ENCODE measurements at regions not wholly inside any gene's neighbourhood (a gene's known extent, or its start where the extent isn't known, plus 50 kb on each side); places are given as distances from the start of the nearest gene placed in this dataset.

GRCh38 chr11:91869686-91870085, 354.9 kb upstream of the FAT3 start:
- no peak for DNase-seq (ENCODE audit: low read depth, low spot score)

- DNase-seq (ENCODE audit: low read depth, low spot score), result no peak
Observed at GRCh38 chr11:91866642-91867041, 358.0 kb upstream of the FAT3 start.

GRCh38 chr11:91860661-91861060, 364.0 kb upstream of the FAT3 start:
- DNase-seq (ENCODE audit: low read depth, low spot score), result no peak

- DNase-seq (ENCODE audit: low read depth, low spot score), result no peak
Observed at GRCh38 chr11:91859666-91860065, 365.0 kb upstream of the FAT3 start.

- DNase-seq (ENCODE audit: low read depth, low spot score), result no peak
Observed at GRCh38 chr11:91857179-91857578, 367.4 kb upstream of the FAT3 start.

GRCh38 chr11:91854780-91855179, 369.8 kb upstream of the FAT3 start:
- no peak for DNase-seq (ENCODE audit: low read depth, low spot score)

GRCh38 chr11:91854171-91854570, 370.4 kb upstream of the FAT3 start:
- no peak for DNase-seq (ENCODE audit: low read depth, low spot score)

GRCh38 chr11:91851908-91852307, 372.7 kb upstream of the FAT3 start:
- DNase-seq (ENCODE audit: low read depth, low spot score), result no peak

GRCh38 chr11:91850533-91851275, 373.9 kb upstream of the FAT3 start:
- DNase-seq (ENCODE audit: low read depth, low spot score), result no peak

- no peak for DNase-seq (ENCODE audit: low read depth, low spot score)
Observed at GRCh38 chr11:91850021-91850420, 374.6 kb upstream of the FAT3 start.

- no peak for DNase-seq (ENCODE audit: low read depth, low spot score)
Observed at GRCh38 chr11:91846649-91847048, 378.0 kb upstream of the FAT3 start.

GRCh38 chr11:91846002-91846401, 378.6 kb upstream of the FAT3 start:
- DNase-seq (ENCODE audit: low read depth, low spot score), result no peak

GRCh38 chr11:91840640-91841240, 383.9 kb upstream of the FAT3 start:
- no peak for DNase-seq (ENCODE audit: low read depth, low spot score)

- no peak for DNase-seq (ENCODE audit: low read depth, low spot score)
Observed at GRCh38 chr11:91837411-91838330, 386.9 kb upstream of the FAT3 start.

- DNase-seq (ENCODE audit: low read depth, low spot score), result no peak
Observed at GRCh38 chr11:91835051-91835560, 389.5 kb upstream of the FAT3 start.

GRCh38 chr11:91828901-91829300, 395.7 kb upstream of the FAT3 start:
- DNase-seq (ENCODE audit: low read depth, low spot score), result no peak

GRCh38 chr11:91825777-91826176, 398.8 kb upstream of the FAT3 start:
- no peak for DNase-seq (ENCODE audit: low read depth, low spot score)

GRCh38 chr11:91823252-91823830, 401.3 kb upstream of the FAT3 start:
- DNase-seq (ENCODE audit: low read depth, low spot score), result no peak

- DNase-seq (ENCODE audit: low read depth, low spot score), result no peak
Observed at GRCh38 chr11:91822805-91823204, 401.8 kb upstream of the FAT3 start.

GRCh38 chr11:91820709-91821108, 403.9 kb upstream of the FAT3 start:
- DNase-seq (ENCODE audit: low read depth, low spot score), result no peak

- DNase-seq (ENCODE audit: low read depth, low spot score), result no peak
Observed at GRCh38 chr11:91819777-91820176, 404.8 kb upstream of the FAT3 start.

- DNase-seq (ENCODE audit: low read depth, low spot score), result no peak
Observed at GRCh38 chr11:91819195-91819594, 405.4 kb upstream of the FAT3 start.

Data from smooth muscle cell of the brain vasculature (primary cell).